CD4-positive, alpha-beta memory T cell (primary cell): ENCODE measurements at regions not wholly inside any gene's neighbourhood (a gene's known extent, or its start where the extent isn't known, plus 50 kb on each side); places are given as distances from the start of the nearest gene placed in this dataset.

Source experiments
- CTCF ChIA-PET: fragments of 350-600 bp; sonication (Branson Sonifier 250); formaldehyde crosslinking; loops from one replicate; lab custom pipeline; 2021; ENCODE audit warnings: inconsistent platforms; ENCODE audit not compliant: partially characterized antibody; lab: Charles Lee
- POLR2A ChIA-PET: fragments of 350-600 bp; sonication (Branson Sonifier 250); formaldehyde crosslinking; loops from one replicate; lab custom pipeline; 2021; ENCODE audit not compliant: partially characterized antibody; lab: Charles Lee
- DNase-seq, 5 donors: peaks; one replicate each; pipeline versions ENCODE4 v3.0.0 to v3.0.0-alpha.2; 2020 to 2022; ENCODE audit warnings: mixed read lengths in 1 of 5
- H3K27ac ChIP-seq: one replicate; pipeline ENCODE4 v1.7.0; 2013; ENCODE audit warnings: low read depth, low read length
- H3K27me3 ChIP-seq: 2 replicates; pipeline ENCODE4 v1.7.0; 2013; ENCODE audit warnings: mild to moderate bottlenecking, low read length, moderate library complexity; ENCODE audit not compliant: insufficient read depth
- H3K36me3 ChIP-seq: 2 replicates; pipeline ENCODE4 v1.7.0; 2013; ENCODE audit warnings: mild to moderate bottlenecking, low read length, moderate library complexity; ENCODE audit not compliant: insufficient read depth
- H3K4me1 ChIP-seq: 2 replicates; pipeline ENCODE4 v1.7.0; 2013; ENCODE audit warnings: mild to moderate bottlenecking, low read length, moderate library complexity; ENCODE audit not compliant: insufficient read depth
- H3K4me3 ChIP-seq, 2 donors: one replicate each; pipeline ENCODE4 v1.7.0; 2013; ENCODE audit warnings: low read length in 2 of 2, mild to moderate bottlenecking in 1 of 2
- H3K9me3 ChIP-seq, 2 donors: one replicate each; pipeline ENCODE4 v1.7.0; 2013; ENCODE audit warnings: low read length in 2 of 2, control low read depth in 1 of 2; ENCODE audit not compliant: control insufficient read depth in 1 of 2
- H3K27ac Mint-ChIP-seq, 7 donors: one replicate each; pipeline ENCODE4 v1.8.0; 2020 to 2021; ENCODE audit warnings: mixed read lengths in 7 of 7, mild to moderate bottlenecking in 6 of 7, inconsistent platforms in 3 of 7, moderate library complexity in 3 of 7
- H3K27me3 Mint-ChIP-seq, 2 donors: one replicate each; pipeline ENCODE4 v1.8.0; 2020 to 2021; ENCODE audit warnings: mixed read lengths in 2 of 2
- H3K36me3 Mint-ChIP-seq, 2 donors: one replicate each; pipeline ENCODE4 v1.8.0; 2020 to 2021; ENCODE audit warnings: mixed read lengths in 2 of 2, inconsistent platforms in 1 of 2, mild to moderate bottlenecking in 1 of 2
- H3K4me1 Mint-ChIP-seq, 4 donors: one replicate each; pipeline ENCODE4 v1.8.0; 2020 to 2021; ENCODE audit warnings: mixed read lengths in 4 of 4, mild to moderate bottlenecking in 1 of 4
- H3K4me3 Mint-ChIP-seq, 8 donors: one replicate each; pipeline ENCODE4 v1.8.0; 2020 to 2021; ENCODE audit warnings: mixed read lengths in 8 of 8, mild to moderate bottlenecking in 7 of 8, moderate library complexity in 6 of 8, inconsistent platforms in 3 of 8
- H3K9me3 Mint-ChIP-seq, 8 donors: one replicate each; pipeline ENCODE4 v1.8.0; 2020 to 2021; ENCODE audit warnings: mixed read lengths in 8 of 8, mild to moderate bottlenecking in 5 of 8, inconsistent platforms in 3 of 8, moderate library complexity in 1 of 8
- intact Hi-C: fragments of 100-400 bp; cut with micrococcal nuclease; formaldehyde crosslinking; loops from one replicate; pipeline ENCODE4 v1.15.1; 2023

GRCh38 chr1:38274974-38275373, 228.4 kb upstream of the POU3F1 start:
- H3K27me3 Mint-ChIP-seq = peaks cover 32 to 41% of the 10 kb centered on the region in 2 donors
- ChIA-PET POLR2A (no interaction called here), CTCF (no interaction called here)
- peaks cover 0 to 6% of the 10 kb centered on the region in 2 donors for H3K36me3 Mint-ChIP-seq
- Histone ChIP-seq H3K4me1 (no peaks in the 10 kb centered on the region), H3K27ac (no peak overlapping the region), H3K36me3 (no peaks in the 10 kb centered on the region), H3K9me3 (peaks cover 0 to 7% of the 10 kb centered on the region in 2 donors), H3K4me3 (no peak overlapping the region), H3K27me3 (no peaks in the 10 kb centered on the region)
- H3K9me3 Mint-ChIP-seq = peaks cover 2 to 29% (median 18%) of the 10 kb centered on the region in 8 donors
- no peaks in the 10 kb centered on the region for H3K4me1 Mint-ChIP-seq
- intact Hi-C loops = no loop called here
- no peak overlapping the region for H3K4me3 Mint-ChIP-seq
- no peak for DNase-seq
- no peak overlapping the region for H3K27ac Mint-ChIP-seq

DNA sequence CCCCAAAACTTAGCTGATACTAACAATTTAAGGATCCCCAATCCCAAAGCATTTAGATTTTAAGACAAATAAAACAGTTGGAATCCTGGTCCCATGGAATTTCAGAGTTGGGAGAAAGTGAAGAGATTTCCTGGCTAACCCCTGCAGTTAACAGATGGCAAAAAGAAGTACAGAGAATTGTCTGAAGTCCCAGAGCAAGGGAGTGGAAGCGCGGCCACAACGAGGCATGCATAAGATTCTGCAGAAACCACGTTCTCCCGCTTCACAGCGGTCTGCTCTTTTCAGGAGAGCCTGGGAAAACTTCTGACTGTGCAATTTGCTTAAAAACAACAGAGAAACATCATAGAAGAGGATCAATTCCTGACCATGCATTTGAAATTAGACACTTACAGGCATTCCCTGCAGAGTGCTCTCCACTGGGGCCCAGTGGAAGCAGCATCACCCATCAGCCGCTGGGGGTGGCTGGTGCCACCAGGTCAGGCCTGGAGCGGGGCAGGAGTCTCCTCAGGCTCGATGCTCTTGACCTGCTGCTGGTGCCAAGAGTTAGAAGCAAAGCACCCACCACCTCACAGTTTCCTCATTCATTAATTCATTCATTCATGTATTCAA, 226.7 kb upstream of the POU3F1 start:
- Mint-ChIP-seq H3K4me3 (no peak overlapping the region), H3K27ac (no peak overlapping the region), H3K9me3 (peaks cover 0 to 15% (median 6%) of the 10 kb centered on the region in 8 donors), H3K4me1 (no peaks in the 10 kb centered on the region), H3K27me3 (peaks cover 33 to 42% of the 10 kb centered on the region in 2 donors), H3K36me3 (no peaks in the 10 kb centered on the region)
- no peak overlapping the region for H3K4me3 ChIP-seq
- no peak overlapping the region for H3K27ac ChIP-seq
- H3K27me3 ChIP-seq = no peaks in the 10 kb centered on the region
- no peaks in the 10 kb centered on the region for H3K9me3 ChIP-seq
- POLR2A ChIA-PET = no interaction called here
- DNase-seq = no peak
- no peaks in the 10 kb centered on the region for H3K4me1 ChIP-seq
- CTCF ChIA-PET = no interaction called here
- no peaks in the 10 kb centered on the region for H3K36me3 ChIP-seq
- intact Hi-C loops = no loop called here

DNA sequence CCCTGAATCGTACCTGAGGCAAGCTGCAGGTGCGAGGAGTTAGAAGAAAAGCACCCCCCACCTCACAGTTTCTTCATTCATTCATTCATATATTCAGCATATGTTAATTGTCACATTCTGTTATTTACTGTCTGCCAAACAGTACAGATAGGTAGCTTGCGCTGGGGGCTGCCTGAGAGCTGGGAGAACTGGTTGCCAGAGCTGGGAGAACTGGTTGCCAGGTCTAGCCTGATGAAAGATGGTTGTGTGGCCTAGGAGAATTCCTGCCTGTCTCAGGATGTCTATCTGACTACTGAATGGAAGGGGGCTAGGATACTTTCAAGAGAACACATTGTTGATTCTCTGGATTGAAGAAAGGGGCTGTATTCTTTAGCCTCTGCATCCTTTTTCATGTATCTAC, 225.9 kb upstream of the POU3F1 start:
- no peaks in the 10 kb centered on the region for H3K36me3 Mint-ChIP-seq
- H3K9me3 Mint-ChIP-seq = peaks cover 0 to 7% (median 0%) of the 10 kb centered on the region in 8 donors
- Histone ChIP-seq H3K36me3 (no peaks in the 10 kb centered on the region), H3K9me3 (no peaks in the 10 kb centered on the region), H3K4me1 (no peaks in the 10 kb centered on the region), H3K4me3 (no peak overlapping the region), H3K27ac (no peak overlapping the region), H3K27me3 (no peaks in the 10 kb centered on the region)
- CTCF ChIA-PET = no interaction called here
- POLR2A ChIA-PET = no interaction called here
- intact Hi-C loops = no loop called here
- no peak overlapping the region for H3K4me3 Mint-ChIP-seq
- no peak overlapping the region for H3K27ac Mint-ChIP-seq
- no peak for DNase-seq
- H3K27me3 Mint-ChIP-seq = peaks cover 36 to 45% of the 10 kb centered on the region in 2 donors
- H3K4me1 Mint-ChIP-seq = no peaks in the 10 kb centered on the region

DNA sequence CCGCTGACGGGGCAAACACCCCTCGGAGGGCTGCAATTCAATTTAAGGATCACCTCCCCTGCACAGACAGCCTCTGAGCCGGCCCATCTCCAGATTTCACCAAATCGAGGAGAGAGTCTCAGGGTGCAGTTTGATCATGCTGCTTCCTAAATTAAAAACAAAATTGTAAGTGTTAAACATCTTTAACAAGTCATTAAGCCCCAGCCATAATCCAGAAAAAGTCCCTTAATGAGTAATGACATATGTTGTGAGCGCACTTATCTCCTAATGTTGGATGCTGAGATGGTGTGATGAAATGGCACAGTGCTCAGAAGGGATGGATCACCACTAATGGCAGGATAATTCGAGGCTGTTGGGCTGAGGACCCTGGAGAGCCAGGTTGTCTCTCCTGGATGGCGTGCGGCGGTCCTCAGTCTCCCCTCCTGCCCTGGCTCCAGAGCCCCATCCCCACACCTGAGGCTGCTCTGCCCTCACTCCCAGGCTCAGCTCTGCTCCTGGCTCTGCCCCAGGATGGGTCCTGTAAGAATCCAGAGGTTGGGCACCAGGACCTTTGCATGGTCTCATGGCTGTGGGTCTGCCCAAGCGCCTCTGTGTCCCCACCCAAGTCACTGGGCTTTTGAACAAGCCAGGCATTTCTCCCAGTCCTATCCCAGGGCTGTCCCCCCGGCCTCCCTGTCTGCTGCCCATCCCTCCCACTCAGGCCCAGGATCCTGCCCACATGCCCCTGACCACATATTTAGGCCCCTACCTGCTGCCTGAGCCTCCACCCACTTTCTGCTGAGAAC, 224.4 kb upstream of the POU3F1 start:
- Histone ChIP-seq H3K27ac (no peak overlapping the region), H3K36me3 (no peaks in the 10 kb centered on the region), H3K27me3 (no peaks in the 10 kb centered on the region), H3K9me3 (no peaks in the 10 kb centered on the region), H3K4me1 (no peaks in the 10 kb centered on the region), H3K4me3 (no peak overlapping the region)
- H3K4me1 Mint-ChIP-seq = no peaks in the 10 kb centered on the region
- intact Hi-C loops = no loop called here
- DNase-seq = no peak
- no peaks in the 10 kb centered on the region for H3K36me3 Mint-ChIP-seq
- H3K27ac Mint-ChIP-seq = no peak overlapping the region
- no peak overlapping the region for H3K4me3 Mint-ChIP-seq
- CTCF ChIA-PET = no interaction called here
- peaks cover 35 to 42% of the 10 kb centered on the region in 2 donors for H3K27me3 Mint-ChIP-seq
- no peaks in the 10 kb centered on the region for H3K9me3 Mint-ChIP-seq
- POLR2A ChIA-PET = no interaction called here

GRCh38 chr1:38269923-38270848, 223.6 kb upstream of the POU3F1 start:
- H3K4me3 ChIP-seq = no peak overlapping the region
- ChIA-PET POLR2A (no interaction called here), CTCF (no interaction called here)
- no peak overlapping the region for H3K27ac Mint-ChIP-seq
- no peaks in the 10 kb centered on the region for H3K9me3 ChIP-seq
- intact Hi-C loops = no loop called here
- H3K4me1 ChIP-seq = no peaks in the 10 kb centered on the region
- no peaks in the 10 kb centered on the region for H3K4me1 Mint-ChIP-seq
- H3K36me3 Mint-ChIP-seq = no peaks in the 10 kb centered on the region
- H3K27me3 Mint-ChIP-seq = peaks cover 33 to 43% of the 10 kb centered on the region in 2 donors
- H3K27me3 ChIP-seq = no peaks in the 10 kb centered on the region
- H3K9me3 Mint-ChIP-seq = no peaks in the 10 kb centered on the region
- H3K4me3 Mint-ChIP-seq = no peak overlapping the region
- H3K36me3 ChIP-seq = no peaks in the 10 kb centered on the region
- DNase-seq = no peak
- H3K27ac ChIP-seq = no peak overlapping the region

DNA sequence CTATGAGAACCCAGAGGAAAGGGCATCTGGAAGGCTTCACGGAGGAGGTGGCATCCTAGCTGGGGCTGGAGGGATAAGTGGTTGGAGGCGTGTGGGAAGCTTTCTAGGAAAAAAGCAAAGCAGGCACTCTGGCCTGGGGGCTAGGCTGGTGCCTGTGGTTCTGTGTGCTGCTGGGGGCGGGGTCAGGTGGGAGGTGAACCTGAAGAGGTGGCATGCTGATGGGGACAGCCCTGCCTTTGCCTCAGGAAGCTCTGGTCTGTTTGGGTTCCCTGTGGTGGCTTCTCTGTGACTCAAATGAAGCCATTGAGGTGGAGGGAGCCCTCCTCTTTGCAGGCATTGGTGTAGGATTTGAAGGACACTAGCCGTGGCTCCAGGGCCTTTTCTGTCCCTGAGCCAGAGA, 221.6 kb upstream of the POU3F1 start:
- H3K36me3 ChIP-seq = no peaks in the 10 kb centered on the region
- no peak overlapping the region for H3K27ac ChIP-seq
- no peaks in the 10 kb centered on the region for H3K4me1 ChIP-seq
- H3K4me3 ChIP-seq = no peak overlapping the region
- Mint-ChIP-seq H3K4me3 (no peak overlapping the region), H3K27me3 (peaks cover 25 to 35% of the 10 kb centered on the region in 2 donors), H3K4me1 (no peaks in the 10 kb centered on the region), H3K9me3 (no peaks in the 10 kb centered on the region), H3K36me3 (no peaks in the 10 kb centered on the region), H3K27ac (no peak overlapping the region)
- ChIA-PET POLR2A (no interaction called here), CTCF (no interaction called here)
- intact Hi-C loops = no loop called here
- no peaks in the 10 kb centered on the region for H3K27me3 ChIP-seq
- no peak for DNase-seq
- no peaks in the 10 kb centered on the region for H3K9me3 ChIP-seq
